ENCODE measurements at regions not wholly inside any gene's neighbourhood (a gene's known extent, or its start where the extent isn't known, plus 50 kb on each side); places are given as distances from the start of the nearest gene placed in this dataset.

DNA sequence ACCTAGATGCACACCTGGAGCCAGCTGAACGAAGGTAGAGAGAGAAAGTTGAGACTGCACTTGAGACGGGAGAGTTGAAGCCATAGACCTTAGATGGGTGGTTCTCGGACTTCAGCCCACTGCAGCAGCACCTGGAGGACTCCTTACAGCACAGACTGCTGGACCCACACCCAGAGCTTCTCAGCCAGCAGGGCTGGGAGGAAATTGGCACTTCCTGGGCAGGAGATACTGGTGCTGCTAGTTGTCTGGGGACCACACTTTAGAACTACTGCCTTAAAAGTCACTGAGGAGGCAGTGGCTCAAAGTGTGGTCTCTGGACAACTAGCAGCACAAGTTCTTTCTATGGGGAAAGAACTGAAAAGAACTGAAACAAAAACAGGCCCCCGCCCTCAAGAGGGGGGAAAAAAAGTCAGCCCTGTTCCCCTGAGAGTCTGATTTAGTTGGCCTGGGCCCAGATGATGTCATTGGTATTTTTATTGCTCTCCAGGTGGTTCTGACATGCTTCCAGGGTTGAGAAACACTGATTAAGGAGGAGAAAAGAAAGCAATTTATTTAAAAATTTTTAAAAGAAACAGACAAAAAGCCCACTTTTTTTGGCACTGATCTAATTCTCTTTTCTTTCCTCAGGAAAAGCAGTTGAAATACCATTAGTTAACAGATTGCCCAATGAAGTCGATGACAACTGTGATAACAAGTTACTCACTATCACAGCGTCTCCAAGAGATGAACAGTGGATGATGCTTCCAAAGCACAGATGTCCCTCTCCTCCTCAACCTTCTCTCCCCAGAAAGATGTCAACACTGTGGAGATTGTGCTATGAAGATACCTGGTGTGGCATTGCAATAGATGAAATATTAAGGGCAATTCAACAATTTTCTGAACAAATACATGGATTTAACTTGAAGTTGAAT is 73.6 kb upstream of the ADAMTS16 start:
- no peak for DNase-seq (ENCODE audit: low spot score)

DNA sequence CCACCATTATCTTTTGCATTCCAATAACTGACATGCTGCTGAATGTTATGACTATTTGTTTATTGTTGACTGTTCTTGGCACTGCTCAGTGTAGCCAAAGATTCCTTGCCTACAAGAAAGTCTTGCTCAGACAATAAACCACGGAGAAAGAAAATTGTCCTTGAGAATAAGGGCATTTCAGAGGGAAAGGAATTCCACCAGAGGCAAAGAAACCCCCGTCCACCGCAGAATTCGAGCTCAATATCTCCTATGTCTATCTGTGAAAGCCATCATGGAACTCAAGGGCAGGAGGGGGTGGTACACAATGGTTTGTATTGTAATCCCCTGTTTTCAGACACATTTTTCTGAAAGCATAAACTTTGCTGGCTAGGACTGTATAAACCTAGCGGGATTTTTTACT is 70.3 kb upstream of the ADAMTS16 start:
- DNase-seq (ENCODE audit: low spot score), result no peak

GRCh38 chr5:5071554-5071953 is 68.6 kb upstream of the ADAMTS16 start:
- no peak for DNase-seq (ENCODE audit: low spot score)

DNA sequence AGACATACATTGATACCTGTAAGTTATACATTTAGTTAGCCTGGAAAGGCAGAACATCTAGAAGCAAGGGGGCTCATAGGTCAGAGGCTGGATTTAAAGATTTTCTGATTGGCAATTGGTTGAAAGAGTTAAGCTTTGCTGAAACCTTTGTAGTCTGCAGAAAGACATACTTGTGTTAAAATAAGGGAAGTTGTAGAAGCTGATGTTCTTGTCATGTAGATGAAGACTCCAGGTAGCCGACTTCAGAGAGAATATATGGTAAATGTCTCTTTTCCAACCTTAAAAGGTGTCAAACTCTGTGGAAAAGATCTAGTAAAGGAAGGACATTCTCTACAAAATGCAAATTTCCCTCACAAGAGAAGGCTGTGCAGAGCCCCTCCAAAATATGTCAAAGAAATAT is 62.9 kb upstream of the ADAMTS16 start:
- DNase-seq (ENCODE audit: low spot score), result no peak

DNA sequence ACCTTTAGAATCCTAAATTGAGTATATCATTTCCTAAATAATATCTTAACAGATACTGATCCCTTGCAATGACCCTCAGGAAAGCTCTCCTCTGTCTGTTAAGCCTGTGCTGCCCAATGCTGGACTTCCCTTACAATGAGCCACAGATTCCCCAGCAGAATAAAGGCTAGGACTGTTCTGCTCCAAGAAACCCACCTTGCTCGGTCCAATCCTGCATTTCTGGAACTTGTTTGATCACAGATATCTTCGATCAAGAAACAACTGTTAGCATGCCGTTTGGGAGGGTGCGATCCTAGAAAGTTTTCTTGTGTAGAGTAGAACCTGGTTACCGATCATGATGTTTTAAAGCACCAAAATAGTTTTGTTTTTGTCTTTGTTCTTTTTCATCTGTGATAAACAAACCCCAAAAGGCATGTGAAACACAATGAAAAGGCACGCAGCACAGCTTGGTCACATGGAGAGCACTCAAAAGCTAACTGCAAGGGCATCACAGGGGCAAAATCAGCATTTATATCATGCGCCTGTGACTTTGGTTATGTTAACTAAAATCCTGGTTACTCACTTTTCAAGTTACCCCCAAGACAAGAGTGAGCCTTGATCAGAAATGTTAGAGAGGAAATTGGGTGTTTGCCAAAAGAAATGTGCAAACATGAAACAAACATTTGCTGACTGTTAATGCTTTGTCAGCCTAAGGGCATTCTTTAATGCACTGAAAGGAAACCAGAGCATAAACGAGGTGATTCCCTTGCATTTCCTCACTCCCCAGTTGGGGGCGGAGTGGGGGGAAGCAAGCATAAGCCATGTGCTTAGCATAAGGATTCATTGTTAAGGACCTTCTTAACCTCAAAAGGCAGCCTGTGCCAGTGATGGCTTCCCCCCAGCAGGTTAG is 61.9 kb upstream of the ADAMTS16 start:
- no peak for DNase-seq (ENCODE audit: low spot score)

DNA sequence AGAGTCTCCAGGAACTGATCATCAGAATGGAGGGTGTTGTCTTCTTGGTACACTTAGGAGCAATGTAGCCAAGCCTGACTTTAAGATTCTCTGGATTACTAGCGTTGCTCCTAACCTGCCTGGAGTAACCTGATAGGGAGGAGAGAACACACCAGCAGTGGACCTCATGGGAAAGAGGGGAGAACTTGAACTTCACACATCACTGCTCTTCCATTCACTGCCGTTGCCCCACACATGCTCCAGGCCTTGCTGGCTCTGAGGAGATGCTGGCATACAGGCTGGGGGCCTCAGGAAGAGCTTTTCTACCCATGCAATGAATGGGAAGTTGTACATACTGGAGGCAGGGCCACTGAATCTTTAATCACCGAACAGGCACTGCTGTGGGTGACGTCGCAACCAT is 60.3 kb upstream of the ADAMTS16 start:
- DNase-seq (ENCODE audit: low spot score), result no peak

DNA sequence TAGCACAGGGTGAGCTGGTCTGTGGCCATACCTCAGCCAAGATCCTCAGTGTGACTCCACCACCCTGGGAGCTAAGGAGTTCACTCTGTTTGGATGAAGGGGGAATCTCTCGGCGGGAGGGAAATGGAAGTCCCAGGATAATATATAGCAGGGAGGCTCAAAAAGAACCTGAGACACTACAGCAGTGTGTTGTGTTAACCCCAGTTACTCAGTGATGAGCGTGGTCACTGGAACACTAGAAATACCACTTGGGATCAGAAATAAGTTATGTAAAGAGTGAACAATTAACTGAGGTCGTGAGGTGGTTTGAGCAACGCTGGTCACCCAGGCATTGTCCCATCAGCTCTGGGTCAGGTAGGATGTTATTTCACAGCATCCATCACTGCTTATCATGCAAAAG is 59.3 kb upstream of the ADAMTS16 start:
- DNase-seq (ENCODE audit: low spot score), result no peak

DNA sequence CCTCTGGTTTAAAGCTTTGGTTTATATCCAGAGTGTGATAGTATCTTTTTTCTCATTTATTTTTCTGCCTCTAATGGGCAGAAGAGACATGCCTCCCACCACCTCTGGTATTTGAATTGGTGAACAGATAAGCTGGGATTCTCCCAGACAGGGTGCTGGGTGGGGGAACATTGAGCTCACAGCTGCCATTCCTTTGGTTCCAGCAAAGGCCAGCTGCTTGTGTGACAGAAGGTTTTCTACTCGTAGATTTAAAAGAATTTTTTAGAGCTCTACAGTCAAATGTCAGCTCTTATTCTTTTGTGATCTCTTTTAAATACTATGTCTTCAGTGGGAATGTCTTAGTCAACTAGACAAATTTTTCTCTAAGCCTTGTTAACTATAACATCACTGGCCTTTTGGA is 54.7 kb upstream of the ADAMTS16 start:
- no peak for DNase-seq (ENCODE audit: low spot score)

GRCh38 chr5:5089895-5090649 is 50.1 kb upstream of the ADAMTS16 start:
- no peak for DNase-seq (ENCODE audit: low spot score)

All from kidney capillary endothelial cell (primary cell).